CD4-positive, alpha-beta T cell treated with Interleukin-10 for 1 hour (primary cell): ENCODE measurements at regions not wholly inside any gene's neighbourhood (a gene's known extent, or its start where the extent isn't known, plus 50 kb on each side); places are given as distances from the start of the nearest gene placed in this dataset.

Experiments
- DNase-seq: peaks from one replicate; pipeline ENCODE4 v3.0.0-alpha.2; 2020

DNA sequence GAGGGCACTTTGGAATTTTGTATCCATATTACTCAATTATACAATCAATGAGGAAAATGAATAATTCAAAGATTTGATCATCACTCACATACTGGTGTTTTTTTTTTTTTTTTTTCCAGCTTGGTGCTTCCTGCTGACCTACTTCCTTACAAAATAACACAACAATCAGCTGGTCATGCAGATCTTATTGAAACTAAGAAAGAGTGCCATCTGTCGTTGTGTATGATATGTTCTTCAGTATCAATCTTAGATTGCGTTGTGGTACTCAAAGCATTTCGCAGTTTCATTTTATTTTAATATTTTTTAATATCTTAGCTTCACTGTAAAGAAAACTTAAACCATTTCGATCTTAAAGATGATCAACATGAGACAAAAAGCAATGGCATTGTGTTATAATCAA lies 155.6 kb downstream of the OGFRL1 start:
- no peak for DNase-seq

DNA sequence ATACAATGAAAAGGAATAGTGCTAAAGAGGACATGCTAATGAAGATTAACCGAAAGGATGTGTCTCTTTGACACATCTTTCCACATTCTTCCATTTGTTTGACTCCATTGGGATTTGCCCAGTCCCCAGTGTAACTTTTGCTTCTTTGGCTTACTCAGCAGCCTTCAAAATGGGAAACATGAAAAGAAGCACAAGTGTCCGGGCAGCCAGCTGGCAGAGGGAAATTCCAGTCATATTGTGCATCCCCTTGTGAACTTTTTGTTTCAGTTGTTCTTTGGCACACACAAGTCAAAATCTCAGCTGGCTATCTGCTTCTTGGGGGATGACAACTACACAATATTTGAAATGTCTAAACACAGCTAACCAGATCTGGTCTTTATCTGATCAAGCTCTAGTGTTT lies 157.4 kb downstream of the OGFRL1 start:
- no peak for DNase-seq

DNA sequence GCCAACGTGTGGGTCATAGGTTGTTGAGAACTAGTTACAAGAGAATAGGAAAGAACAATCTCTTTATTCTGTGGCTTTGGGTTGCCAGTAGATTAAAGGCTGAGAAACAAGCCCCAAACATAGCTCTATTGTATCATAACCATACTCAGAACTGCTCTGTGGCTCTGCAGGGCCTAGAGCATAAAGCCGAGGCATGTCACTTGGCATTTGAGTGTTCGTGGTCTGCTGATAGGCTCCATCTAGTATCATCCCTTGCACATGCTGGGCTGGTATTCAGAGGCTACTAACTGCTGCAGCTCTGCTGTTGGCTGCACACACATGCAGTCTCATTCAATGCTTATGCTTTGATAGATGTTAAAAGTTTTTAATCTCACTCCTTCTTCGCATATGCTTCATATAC lies 157.9 kb downstream of the OGFRL1 start:
- no peak for DNase-seq

DNA sequence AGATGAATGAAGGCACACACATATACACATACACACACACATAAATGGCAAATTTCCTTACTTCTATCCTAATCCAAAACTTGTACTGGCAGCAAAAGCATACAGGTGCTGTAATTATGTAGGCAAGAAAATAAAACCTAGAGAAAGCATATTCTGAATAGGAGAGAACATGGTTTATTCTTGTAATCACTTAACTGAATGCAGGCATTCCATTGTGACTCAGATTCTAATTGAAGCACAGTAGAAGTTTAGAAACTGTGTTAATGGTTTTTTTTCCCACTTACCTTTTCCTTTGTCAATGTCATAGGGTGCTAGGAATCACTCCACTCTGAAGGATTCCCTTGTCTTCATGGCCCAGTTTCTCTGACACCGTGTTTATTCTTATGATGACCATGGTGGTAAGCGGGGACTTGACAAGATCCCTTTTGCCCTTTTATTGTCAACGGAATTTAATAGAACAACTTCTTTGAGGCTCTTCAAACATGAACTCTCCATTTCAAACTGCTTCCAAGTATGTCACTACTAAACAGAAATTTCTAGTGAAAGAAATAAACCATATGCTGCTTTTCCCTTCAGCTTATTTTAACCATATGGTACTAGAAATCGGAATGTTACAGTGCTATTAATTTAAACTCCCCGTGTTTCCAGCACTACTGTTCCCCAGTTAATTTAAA lies 164.2 kb downstream of the OGFRL1 start:
- no peak for DNase-seq

DNA sequence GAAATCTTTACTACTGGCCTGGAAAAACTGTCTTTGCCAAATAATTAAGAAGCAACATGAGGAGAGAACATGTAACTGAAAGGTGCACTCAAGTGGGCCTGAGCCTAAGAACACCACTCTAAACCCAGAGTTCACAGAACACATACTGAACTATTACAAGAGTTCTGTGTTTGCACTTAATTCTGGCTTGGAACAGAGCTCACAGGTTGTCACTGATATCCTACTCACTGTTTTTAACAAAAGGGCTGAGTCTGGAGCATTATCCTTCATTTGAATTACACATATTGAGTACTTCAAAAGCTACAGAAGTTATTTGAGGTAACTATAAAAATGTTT lies 164.7 kb downstream of the OGFRL1 start:
- DNase-seq = no peak

DNA sequence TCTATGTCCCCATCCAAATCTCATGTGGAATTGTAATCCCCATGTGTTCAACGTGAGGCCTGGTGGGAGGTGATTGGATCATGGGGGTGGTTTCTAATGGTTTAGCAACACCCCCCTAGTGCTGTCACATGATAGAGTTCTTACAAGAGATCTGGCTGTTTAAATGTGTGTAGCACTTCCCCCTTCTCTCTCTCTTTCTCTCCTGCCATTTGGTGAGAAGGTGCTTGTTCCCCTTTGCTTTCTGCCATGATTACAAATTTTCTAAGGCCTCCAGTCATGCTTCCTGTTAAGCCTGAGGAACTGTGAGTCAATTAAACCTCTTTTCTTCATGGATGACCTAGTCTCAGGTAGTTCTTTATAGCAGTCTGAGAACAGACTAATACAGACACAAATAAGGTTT lies 165.4 kb downstream of the OGFRL1 start:
- no peak for DNase-seq

DNA sequence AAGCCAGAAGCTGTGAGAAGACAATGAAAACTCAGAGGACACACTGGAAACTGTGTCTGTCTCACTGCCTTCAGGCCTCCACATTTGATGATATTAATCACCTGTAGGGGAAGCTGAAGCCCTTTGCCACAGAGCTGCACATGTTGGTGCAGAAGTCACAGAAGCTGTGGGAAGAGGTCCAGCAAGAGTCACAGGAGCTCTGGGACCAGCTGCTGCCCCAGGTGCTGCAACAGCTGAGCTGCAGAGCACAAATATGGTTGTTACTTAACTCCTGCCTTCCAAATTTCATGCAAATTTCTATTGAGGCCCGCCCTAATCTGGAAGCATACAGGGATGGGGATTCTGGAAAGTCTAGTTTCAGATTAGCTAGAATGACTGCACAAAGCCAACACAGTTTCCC lies 169.3 kb downstream of the OGFRL1 start:
- DNase-seq = no peak

DNA sequence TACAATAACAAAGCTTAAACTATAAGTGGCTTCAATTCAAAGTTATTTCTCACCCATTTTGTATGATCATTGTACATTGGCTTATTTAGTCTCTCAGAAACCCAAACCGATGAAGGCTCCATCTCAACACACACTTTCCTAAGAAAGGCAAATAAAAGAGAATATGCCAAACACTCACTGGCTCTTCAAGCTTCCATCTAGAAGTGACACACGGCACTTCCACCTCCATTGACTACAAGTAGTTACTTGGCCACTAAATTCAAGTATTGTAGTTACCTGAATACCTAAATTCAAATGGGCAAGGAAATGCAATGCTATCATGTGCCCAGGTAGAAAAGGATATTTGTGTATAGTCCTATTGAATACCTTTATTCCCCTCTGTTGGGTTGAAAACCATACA lies 170.6 kb downstream of the OGFRL1 start:
- DNase-seq = no peak

DNA sequence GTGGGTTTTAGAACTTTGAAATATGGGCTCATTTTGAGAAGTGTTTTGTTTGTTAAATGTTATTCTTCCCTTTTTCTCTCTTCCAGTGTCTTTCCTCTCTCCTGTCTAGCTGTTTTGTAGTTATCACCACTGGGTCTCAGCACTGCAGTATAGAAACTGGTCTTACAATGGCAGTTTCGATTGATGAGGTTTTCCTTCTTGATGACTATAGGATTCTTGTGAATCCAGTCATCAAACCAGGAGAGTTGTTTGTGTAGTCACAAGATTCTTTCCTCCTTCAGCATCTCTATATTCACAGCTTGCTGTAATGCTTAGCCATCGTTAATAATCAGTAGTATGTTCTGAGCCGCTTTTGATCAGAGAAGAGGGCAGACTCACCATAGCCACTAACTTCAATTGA lies 172.3 kb downstream of the OGFRL1 start:
- DNase-seq = no peak

DNA sequence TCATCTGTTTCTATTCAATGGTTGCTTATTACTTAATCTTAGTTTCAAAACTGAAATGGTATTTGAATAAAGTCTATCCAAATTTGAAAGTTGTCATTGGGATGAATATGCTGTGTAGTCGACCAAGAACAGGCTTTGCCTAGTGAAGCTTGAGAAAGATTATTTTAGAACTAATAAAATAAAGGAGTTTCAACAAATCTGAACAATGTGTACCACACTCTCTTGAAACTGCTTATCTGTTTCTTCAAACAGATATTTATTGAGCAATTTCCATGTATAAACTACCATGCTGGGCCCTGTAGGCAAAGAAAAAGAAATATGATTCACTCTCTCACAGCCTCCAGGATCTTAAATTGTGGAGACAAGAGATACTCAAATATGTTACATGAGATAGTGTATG lies 174.4 kb downstream of the OGFRL1 start:
- no peak for DNase-seq

DNA sequence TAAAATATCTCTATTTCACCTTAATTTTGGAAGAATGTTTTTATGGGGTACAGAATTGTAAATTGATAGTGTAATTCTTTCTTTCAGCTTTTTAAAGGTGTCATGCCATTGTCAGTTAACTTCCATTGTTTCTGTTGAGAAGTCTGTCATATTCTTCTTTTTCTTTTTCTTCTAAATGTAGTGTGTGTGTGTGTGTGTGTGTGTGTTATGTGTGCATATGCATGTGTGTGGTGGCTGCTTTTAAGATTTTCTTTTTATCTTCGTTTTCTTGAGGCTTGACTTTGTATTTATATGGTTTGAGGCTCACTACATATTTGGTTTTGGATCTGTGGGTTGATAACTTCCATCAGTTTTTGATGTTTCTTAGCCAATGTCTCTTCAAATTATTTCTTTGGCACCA lies 176.5 kb downstream of the OGFRL1 start:
- no peak for DNase-seq

DNA sequence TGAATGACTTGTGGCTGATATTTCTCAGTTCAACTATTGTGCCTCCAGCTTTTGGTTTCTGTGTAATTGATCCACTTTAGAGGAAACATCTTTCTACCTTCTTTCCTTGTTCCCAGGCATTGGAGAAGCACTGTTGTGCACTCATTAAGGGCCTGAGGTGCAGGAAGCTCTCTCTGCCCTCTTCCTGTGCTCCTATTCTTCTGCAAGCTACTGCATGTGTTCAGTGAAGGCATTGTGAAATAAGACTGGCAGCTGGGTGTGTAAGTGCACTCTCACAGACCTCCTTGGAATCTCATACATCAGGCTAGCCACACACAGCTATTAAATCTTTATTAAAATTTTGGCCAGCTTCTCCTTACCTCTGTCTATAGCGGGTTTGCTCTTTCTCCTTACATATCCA lies 177.8 kb downstream of the OGFRL1 start:
- no peak for DNase-seq

DNA sequence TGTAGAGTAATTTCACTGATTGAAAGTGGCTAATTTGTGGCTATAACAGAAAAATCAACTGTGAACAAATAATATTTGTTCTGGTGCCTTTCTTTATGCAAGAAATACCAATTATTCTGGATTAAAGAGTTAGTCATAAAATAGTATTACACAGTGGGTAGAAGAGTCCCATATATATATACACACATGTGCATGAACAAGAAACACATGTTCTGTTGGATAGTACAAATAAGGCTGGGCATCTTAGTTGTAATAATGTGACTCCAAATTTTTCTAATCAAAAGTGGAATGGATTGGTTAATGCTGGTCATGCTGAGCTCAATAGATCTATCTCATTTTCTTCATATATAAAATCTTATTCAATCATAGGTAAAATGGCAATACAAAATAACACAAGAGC lies 179.4 kb downstream of the OGFRL1 start:
- no peak for DNase-seq

DNA sequence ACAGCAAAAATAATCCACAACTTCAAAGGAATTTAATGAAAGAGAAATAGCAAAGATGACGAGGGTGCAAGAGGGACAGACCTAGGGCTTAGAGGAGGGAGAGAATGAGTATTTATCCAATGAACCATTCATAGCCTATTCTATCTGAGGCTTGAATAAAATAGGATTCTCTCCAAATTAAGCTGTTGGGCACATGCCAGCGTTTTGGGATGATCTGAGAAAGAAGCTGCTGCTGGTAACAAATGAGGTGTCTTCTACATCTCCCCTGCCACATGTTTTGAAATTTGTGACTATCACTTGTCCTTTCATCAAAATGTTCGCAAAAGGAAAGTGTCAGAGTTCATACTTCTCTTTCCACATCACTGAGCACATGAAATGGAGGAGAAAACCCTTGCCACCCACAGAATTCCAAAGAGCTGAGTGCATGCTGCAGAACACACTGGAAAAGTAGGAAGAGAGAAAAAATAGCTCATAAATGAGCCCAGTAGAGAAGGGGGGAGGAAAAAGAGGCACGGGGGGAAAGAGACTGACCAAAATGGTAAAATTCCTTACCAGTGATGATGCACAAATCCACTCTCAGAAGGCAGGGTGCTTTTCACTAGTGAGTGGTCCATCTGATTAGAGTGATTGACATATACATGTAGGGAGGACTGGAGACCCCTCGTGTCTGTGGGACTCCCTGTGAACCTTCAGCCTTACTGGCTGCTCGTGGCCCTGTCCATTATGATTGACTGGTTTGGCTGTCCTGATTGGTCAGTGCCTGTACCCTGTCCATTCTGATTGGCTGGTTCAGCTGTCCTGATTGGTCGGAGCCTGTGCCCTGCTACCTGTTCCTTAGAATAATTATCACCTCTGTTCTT lies 180.5 kb downstream of the OGFRL1 start:
- DNase-seq = no peak

DNA sequence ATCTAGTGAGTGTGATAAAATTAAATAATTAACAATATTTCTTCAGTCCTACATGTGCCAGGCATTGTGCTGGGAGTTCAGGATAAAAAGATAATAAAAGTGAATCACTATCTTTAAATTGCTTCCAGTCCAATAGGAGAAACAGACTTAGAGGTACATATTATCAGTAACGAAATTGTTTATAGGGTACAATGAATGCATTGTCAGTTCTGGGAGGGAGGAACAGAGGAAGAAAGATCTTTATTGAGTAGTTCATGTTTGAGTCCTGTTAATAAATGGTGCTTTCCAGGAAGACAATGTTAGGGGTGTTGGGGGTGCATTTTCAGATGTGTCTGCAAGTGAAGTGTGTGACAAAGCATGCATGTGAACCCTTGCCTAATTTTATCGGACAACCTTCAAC lies 183.1 kb downstream of the OGFRL1 start:
- DNase-seq = no peak

DNA sequence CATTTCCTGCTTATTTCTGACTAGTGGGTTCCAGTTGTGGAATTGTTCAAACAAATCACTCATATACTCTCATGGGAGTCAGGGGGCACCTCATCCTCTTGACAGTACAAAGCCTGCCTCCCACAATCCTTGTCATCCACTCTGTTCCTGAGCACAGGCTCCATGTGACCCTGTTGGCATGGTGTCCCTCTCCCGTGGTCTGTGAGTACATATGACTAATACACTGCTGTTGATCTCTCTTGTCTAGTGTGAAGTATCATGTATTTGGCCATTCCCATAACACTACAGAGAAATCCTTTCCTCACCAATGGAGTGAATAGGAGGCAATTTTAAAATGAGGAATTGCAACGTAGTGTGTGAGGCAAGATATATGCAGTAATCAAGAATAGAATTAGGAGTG lies 185.3 kb downstream of the OGFRL1 start:
- no peak for DNase-seq

DNA sequence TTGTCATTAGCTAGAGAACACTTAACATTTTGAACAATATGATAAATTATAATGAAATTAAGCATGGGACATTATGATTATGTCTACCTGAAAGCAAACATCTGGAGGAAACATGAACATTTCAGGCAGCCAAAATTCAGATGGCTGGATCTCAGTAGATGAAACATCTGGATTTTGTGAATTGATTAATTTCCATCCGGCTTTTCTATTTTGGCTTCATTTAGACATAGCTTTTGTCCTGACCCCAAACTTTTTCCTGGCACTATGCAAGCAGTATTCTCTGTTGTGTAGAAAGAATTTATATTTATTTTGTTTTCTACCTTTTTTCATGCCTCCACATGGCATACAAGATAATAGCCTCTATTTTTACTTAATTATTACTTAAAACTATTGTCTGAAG lies 186.3 kb downstream of the OGFRL1 start:
- no peak for DNase-seq

DNA sequence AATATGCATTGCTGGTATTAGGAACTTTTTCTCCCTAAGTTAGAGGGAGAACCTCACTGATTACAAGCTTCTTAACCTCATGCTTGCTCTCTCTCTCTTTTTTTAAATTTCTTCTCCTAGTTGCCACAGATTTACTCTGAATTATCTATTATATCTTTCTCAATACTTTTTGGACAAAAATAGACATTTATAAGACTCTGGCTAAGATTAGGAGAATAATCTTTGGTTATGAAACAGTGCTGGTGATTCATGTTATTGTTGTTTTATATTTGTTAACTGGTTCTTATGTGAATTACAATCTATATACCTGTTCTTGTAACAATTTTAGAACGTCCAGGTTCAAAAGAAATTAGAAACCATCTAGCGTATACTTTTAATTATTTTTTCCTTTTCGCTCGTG lies 187.8 kb downstream of the OGFRL1 start:
- DNase-seq = no peak

DNA sequence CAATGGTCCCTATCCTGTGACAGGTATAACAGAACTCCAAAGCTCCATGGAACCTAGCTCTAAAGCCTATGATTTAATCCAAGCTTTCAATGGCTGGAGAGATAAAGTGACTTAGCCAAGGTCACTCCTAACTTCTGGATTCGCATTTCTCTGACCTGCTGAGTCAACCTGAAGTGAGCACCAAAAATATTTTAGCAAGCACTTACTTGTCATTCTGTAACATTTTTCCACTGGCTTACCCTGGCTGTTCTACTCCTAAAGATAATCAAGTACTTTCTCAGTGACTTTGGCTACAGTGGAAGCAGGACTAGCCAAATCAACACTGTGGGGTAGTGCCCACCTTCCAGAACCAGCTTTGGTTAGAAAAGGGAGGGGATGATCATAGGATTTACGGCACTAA lies 188.3 kb downstream of the OGFRL1 start:
- DNase-seq = no peak

DNA sequence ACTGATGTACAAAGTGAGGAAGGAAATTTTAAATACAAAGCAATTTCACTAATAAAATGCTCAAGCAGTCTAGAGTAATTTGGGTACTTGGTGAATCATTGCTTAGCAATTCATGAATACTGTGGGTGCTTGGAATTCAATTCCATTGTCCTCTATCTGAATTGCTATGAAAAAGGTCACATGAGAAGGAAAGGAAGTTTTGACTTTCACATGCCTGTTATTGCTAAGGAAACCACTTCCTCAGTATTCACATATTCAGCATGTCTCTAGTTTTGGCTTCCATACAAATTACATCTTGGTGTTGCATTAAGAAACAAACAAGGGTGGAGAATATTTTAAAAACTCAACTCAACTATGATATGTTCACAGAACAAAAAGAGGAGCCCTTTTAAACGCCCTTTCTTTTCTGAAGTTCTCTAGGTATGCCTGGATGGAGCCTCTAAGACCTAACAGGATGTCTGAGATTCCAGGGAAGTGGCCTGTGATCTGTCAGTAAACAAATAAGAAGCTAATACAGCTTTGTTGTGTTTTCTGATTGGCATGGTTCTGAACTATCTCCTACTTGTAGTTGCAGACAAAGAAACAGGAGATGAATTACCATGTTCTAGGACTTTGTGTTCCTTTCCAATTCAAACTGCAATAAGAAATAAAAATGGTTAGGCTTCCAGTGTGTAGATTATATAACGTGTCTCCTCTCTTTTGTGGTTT lies 190.4 kb downstream of the OGFRL1 start:
- DNase-seq = no peak

DNA sequence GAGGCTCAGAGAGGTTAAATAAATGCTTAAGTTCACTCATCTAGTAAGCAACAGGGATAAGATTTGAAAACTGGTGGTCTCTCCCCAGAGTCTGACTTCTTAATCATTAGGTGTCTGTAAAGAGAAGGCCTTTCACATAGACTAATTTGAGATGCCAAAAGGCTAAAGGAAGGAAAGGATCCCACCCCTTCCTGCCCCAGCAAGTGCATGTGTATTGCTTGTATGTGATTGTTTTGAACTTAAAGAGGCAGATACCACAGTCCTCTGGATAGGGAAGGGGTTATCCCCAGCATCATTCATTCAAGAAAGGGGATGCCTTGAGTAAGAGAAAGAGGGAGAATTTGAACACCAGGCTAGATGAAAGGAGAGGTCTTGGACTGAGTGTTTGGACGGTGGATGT lies 192.0 kb downstream of the OGFRL1 start:
- no peak for DNase-seq

DNA sequence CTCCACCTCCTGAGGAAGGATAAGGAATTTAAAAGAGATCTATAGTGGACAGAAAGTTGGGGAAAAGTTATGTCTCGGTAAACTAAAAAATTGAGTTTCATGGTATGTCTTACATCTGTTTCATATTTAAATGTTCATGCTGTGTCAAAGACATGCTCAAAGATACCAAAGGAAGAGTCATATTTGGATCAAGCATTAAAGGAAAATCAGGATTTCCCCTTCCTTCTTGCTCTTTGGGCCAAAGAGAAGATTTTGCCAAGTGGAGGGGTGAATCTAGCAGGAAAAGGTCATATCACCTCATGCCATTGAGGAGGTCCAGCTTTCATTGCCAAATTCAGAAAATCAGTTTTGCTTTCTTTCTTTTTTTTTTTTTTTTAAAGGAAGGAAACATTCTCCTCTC lies 192.4 kb downstream of the OGFRL1 start:
- DNase-seq = no peak

DNA sequence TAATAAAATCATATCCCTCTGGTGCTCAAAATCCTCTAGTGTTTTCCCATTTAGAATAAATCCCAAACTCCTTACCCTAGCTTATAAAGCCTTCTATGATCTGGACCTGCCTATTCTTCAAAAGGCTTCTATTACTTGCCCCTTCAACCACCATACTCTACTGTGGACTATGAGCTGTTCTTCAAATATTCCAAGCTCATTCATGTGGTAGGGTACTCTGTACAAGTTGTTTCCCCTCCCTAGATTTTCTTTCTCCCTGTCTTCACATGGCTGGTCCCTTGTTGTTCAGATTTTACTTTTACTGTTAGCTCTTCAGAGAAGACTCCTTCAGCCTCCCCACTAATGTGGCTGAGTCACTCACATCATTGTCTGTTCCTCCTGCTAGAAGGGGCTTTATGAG lies 193.2 kb downstream of the OGFRL1 start:
- no peak for DNase-seq

DNA sequence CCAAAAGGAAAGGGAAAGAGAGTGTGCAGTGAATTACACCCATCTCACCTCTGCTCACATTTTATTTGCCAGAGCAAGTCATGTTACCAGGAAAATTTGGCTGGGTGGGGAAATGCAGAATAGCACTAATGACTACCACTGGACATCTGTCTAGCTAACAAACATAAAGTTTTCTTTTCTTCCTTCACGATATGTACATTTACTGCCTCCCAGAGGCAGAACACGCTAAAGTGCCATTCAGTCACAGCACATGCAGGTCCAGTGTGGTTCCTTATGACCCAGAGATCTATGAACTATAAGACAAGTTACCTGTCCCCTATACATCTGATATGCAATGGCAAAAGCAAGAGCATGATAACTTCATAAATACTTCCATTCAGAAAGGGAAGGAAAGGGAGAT lies 194.1 kb downstream of the OGFRL1 start:
- no peak for DNase-seq
